ENCODE measurements at regions not wholly inside any gene's neighbourhood (a gene's known extent, or its start where the extent isn't known, plus 50 kb on each side); places are given as distances from the start of the nearest gene placed in this dataset.

- WGBS (ENCODE audit: missing lambda C conversion rate), result 16% methylated on average over 5 of the region's 5 CpGs
- ATAC-seq, result no peak
- DNase-seq (ENCODE audit: low read depth in 1 of 2, low spot score in 1 of 2), result no peak
- no peaks in the 10 kb centered on the region for H3K4me1 ChIP-seq
- ChIA-PET POLR2A (no interaction called here), CTCF (no interaction called here)
- H3K27ac ChIP-seq, result no peak overlapping the region
- FAIRE-seq, result no peak
- no peaks in the 10 kb centered on the region for H3K9me3 ChIP-seq
- H3K4me3 ChIP-seq, result no peak overlapping the region
- H3K4me2 ChIP-seq, result no peak overlapping the region
- TF ChIP-seq PHF8 (IDR thresholded peaks at IDR 0.05; ENCODE audit: borderline replicate concordance, low read depth) (no peak), RARB (CRISPR knock-in tag; IDR thresholded peaks at IDR 0.05) (no peak), CBX2 (IDR thresholded peaks at IDR 0.05; ENCODE audit: borderline replicate concordance, low read depth) (no peak), HMGXB4 (CRISPR knock-in tag; IDR thresholded peaks at IDR 0.05; ENCODE audit: borderline replicate concordance) (no peak), HES2 (IDR thresholded peaks at IDR 0.05) (no peak), ZC3H11A (IDR thresholded peaks at IDR 0.05) (no peak), MYC (IDR thresholded peaks at IDR 0.05; ENCODE audit: borderline replicate concordance, low read length) (no peak), POLR2AphosphoS2 (conservative IDR thresholded peaks at IDR 0.05; ENCODE audit: low read length) (no peak), CEBPB (IDR thresholded peaks at IDR 0.05) (no peak), SREBF2 (IDR thresholded peaks at IDR 0.05) (no peak), GATA3 (IDR thresholded peaks at IDR 0.05; ENCODE audit: borderline replicate concordance) (no peak), ZNF302 (CRISPR knock-in tag; IDR thresholded peaks at IDR 0.05) (no peak), ATOH8 (CRISPR knock-in tag; IDR thresholded peaks at IDR 0.05; ENCODE audit: low read depth) (no peak), CHD4 (IDR thresholded peaks at IDR 0.05; ENCODE audit: borderline replicate concordance) (no peak), CBX8 (IDR thresholded peaks at IDR 0.05) (no peak), RAD21 (conservative IDR thresholded peaks at IDR 0.05 in 1 of 2, IDR thresholded peaks at IDR 0.05 in 1 of 2) (no peak), CTCF (IDR thresholded peaks at IDR 0.05) (no peak)
Observed at GRCh38 chr16:54588026-54588425, 301.4 kb upstream of the IRX3 start.

- ATAC-seq, result no peak
- DNase-seq (ENCODE audit: low read depth in 1 of 2, low spot score in 1 of 2), result no peak
- 8% methylated on average over 2 of the region's 3 CpGs for WGBS (ENCODE audit: missing lambda C conversion rate)
- ChIA-PET POLR2A (no interaction called here), CTCF (no interaction called here)
- Histone ChIP-seq H3K27ac (no peak overlapping the region), H3K9me3 (no peaks in the 10 kb centered on the region), H3K4me1 (no peaks in the 10 kb centered on the region), H3K4me2 (no peak overlapping the region), H3K4me3 (no peak overlapping the region)
- no peak for FAIRE-seq
- TF ChIP-seq REST (IDR thresholded peaks at IDR 0.05), result no peak
- no peak for TF ChIP-seq PBX3 (IDR thresholded peaks at IDR 0.05)
- TF ChIP-seq HOXB13 (CRISPR knock-in tag; IDR thresholded peaks at IDR 0.05; ENCODE audit: low read depth), result no peak
- TF ChIP-seq NR3C1 (IDR thresholded peaks at IDR 0.05), result no peak
- TF ChIP-seq USF2 (IDR thresholded peaks at IDR 0.05), result no peak
- TF ChIP-seq ESRRA (IDR thresholded peaks at IDR 0.05; ENCODE audit: borderline replicate concordance, low read length), result no peak
- no peak for TF ChIP-seq HMGXB4 (CRISPR knock-in tag; IDR thresholded peaks at IDR 0.05; ENCODE audit: borderline replicate concordance)
- TF ChIP-seq KDM5A (IDR thresholded peaks at IDR 0.05), result no peak
- TF ChIP-seq ZSCAN20 (CRISPR knock-in tag; IDR thresholded peaks at IDR 0.05), result no peak
- TF ChIP-seq EP300 (IDR thresholded peaks at IDR 0.05), result no peak
- TF ChIP-seq JUN (IDR thresholded peaks at IDR 0.05), result no peak
Observed at GRCh38 chr16:54587176-54587515, 300.6 kb upstream of the IRX3 start.

Measured in A549 (cell line).